Endothelial cell of umbilical vein (primary cell): ENCODE measurements at regions not wholly inside any gene's neighbourhood (a gene's known extent, or its start where the extent isn't known, plus 50 kb on each side); places are given as distances from the start of the nearest gene placed in this dataset.

Source experiments
- BruUV-seq: library from RNA; stranded (reverse); fragments of 400-500 nt; replicated peaks from 2 replicates; lab custom pipeline; 2021; lab: Mats Ljungman, UMichigan
- CTCF ChIA-PET: fragments of 300-600, 350-600 bp; sonication (Branson Sonifier 250); formaldehyde crosslinking; loops from one replicate; lab custom pipeline; 2021; ENCODE audit warnings: antibody characterized with exemption, inconsistent platforms; lab: Charles Lee
- POLR2A ChIA-PET: fragments of 300-600, 350-600 bp; sonication (Branson Sonifier 250); formaldehyde crosslinking; loops from one replicate; lab custom pipeline; 2021; ENCODE audit warnings: antibody characterized with exemption, inconsistent platforms; lab: Charles Lee
- DNase-seq: peaks from one replicate; pipeline ENCODE4 v3.0.0-alpha.2; 2011; ENCODE audit warnings: low read depth, low spot score
- FAIRE-seq: peaks from 2 replicates; lab custom pipeline; 2011; peaks lifted over from hg19 to GRCh38; lab: Jason Lieb, UNC
- H2AFZ ChIP-seq: 2 replicates; pipeline ENCODE4 v1.6.0; 2012; ENCODE audit warnings: low read depth, low read length, control low read depth, inconsistent platforms
- H3K27ac ChIP-seq: 2 replicates; pipeline ENCODE4 v1.5.1; 2011; ENCODE audit warnings: low read depth, mild to moderate bottlenecking, control low read depth, low read length, moderate library complexity; ENCODE audit not compliant: insufficient read depth
- H3K27me3 ChIP-seq, 2 experiments: 2 replicates each; pipeline versions ENCODE4 v1.6.0 to v1.6.1; 2011; ENCODE audit warnings: low read length in 2 of 2, mixed read lengths in 1 of 2; ENCODE audit not compliant: control insufficient read depth in 2 of 2, insufficient read depth in 2 of 2
- H3K36me3 ChIP-seq, 2 experiments: 2 replicates in 1 of 2; 3 replicates in 1 of 2; pipeline ENCODE4 v1.5.1; 2011; ENCODE audit warnings: low read length in 2 of 2, mild to moderate bottlenecking in 1 of 2, moderate library complexity in 1 of 2; ENCODE audit not compliant: control insufficient read depth in 2 of 2, insufficient read depth in 2 of 2; ENCODE audit errors: extremely low read depth in 1 of 2
- H3K4me1 ChIP-seq: 3 replicates; pipeline ENCODE4 v1.5.1; 2011; ENCODE audit warnings: mild to moderate bottlenecking, low read length; ENCODE audit not compliant: control insufficient read depth, insufficient read depth; ENCODE audit errors: extremely low read depth
- H3K4me2 ChIP-seq: 2 replicates; pipeline ENCODE4 v1.6.1; 2011; ENCODE audit warnings: low read length, control low read depth, mixed read lengths; ENCODE audit not compliant: insufficient read depth
- H3K4me3 ChIP-seq, 3 experiments: fragments of 200-600 bp in 1 of 3; sonication (generic), shearing (Covaris generic) in 1 of 3; replicated peaks in 1 of 3; 2 replicates each; pipeline ENCODE4 v1.5.1; 2011 to 2016; ENCODE audit warnings: control low read depth in 3 of 3, low read length in 3 of 3, mild to moderate bottlenecking in 2 of 3, inconsistent platforms in 1 of 3, low read depth in 1 of 3, moderate library complexity in 1 of 3; ENCODE audit not compliant: insufficient read depth in 1 of 3
- H3K79me2 ChIP-seq: 2 replicates; pipeline ENCODE4 v1.6.0; 2012; ENCODE audit warnings: low read length, inconsistent platforms; ENCODE audit not compliant: control insufficient read depth, insufficient read depth
- H3K9ac ChIP-seq: replicated peaks from 2 replicates; pipeline ENCODE3; 2011; ENCODE audit warnings: low read length, control low read depth; ENCODE audit not compliant: insufficient read depth; ENCODE audit errors: extremely low read depth
- H3K9me1 ChIP-seq: replicated peaks from 3 replicates; pipeline ENCODE4 v1.6.0; 2011; ENCODE audit warnings: mild to moderate bottlenecking, low read length; ENCODE audit not compliant: control insufficient read depth, insufficient read depth; ENCODE audit errors: extremely low read depth
- H3K9me3 ChIP-seq: replicated peaks from 2 replicates; pipeline ENCODE4 v1.5.1; 2012; ENCODE audit warnings: low read length, inconsistent platforms; ENCODE audit not compliant: control insufficient read depth, insufficient read depth
- H4K20me1 ChIP-seq: replicated peaks from 2 replicates; pipeline ENCODE3; 2011; ENCODE audit warnings: mild to moderate bottlenecking, low read length; ENCODE audit not compliant: control insufficient read depth, insufficient read depth; ENCODE audit errors: extremely low read depth
- EZH2 ChIP-seq: IDR thresholded peaks from 2 replicates; pipeline ENCODE4 v1.6.1; 2012; ENCODE audit warnings: borderline replicate concordance, low read depth, mild to moderate bottlenecking, moderate library complexity, low read length, inconsistent platforms; ENCODE audit not compliant: severe bottlenecking
- FOS ChIP-seq: IDR thresholded peaks from 2 replicates; pipeline ENCODE4 v1.6.1; 2011; ENCODE audit warnings: mild to moderate bottlenecking, low read length, moderate library complexity, borderline replicate concordance; ENCODE audit not compliant: insufficient read depth
- GATA2 ChIP-seq: IDR thresholded peaks from 2 replicates; pipeline ENCODE4 v1.7.0; 2011; ENCODE audit warnings: low read depth, mild to moderate bottlenecking, moderate library complexity, mixed read lengths, low read length; ENCODE audit not compliant: insufficient read length, insufficient read depth
- JUN ChIP-seq: IDR thresholded peaks from 2 replicates; pipeline ENCODE4 v1.6.1; 2011; ENCODE audit warnings: borderline replicate concordance, low read depth; ENCODE audit not compliant: insufficient read length, insufficient read depth
- MYC ChIP-seq: IDR thresholded peaks from one replicate; pipeline ENCODE4 v1.6.1; 2011; ENCODE audit warnings: mild to moderate bottlenecking, low read depth, low read length
- POLR2A ChIP-seq: IDR thresholded peaks from 2 replicates; pipeline ENCODE4 v1.6.1; 2012; ENCODE audit warnings: low read depth, mild to moderate bottlenecking, control low read depth, low read length
- POLR2AphosphoS5 ChIP-seq: IDR thresholded peaks from 2 replicates; pipeline ENCODE4 v1.6.1; 2012; ENCODE audit warnings: low read depth, mild to moderate bottlenecking, control low read depth, low read length, moderate library complexity; ENCODE audit not compliant: insufficient read depth
- dilution Hi-C: fragments of 300-500 bp; cut with MboI; formaldehyde crosslinking; loops from one replicate; pipeline ENCODE4 v1.15.0; 2019; ENCODE audit warnings: low sequenced_read_pairs; ENCODE audit not compliant: extremely low pct_ligation_motif_present
- intact Hi-C: fragments of 100-400 bp; cut with micrococcal nuclease; formaldehyde crosslinking; loops from one replicate; pipeline ENCODE4 v1.10.0; 2022
- TF ChIP-seq, protein P1 (sequence below): IDR thresholded peaks from 2 replicates; pipeline ENCODE4 v1.6.1; 2011; ENCODE audit not compliant: insufficient read depth, insufficient read length
- TF ChIP-seq, protein P2 (sequence below), 2 donors: IDR thresholded peaks; 1 replicate in 1 of 2; 2 replicates in 1 of 2; pipeline ENCODE4 v1.5.1; 2011; ENCODE audit warnings: low read length in 2 of 2, mild to moderate bottlenecking in 2 of 2, moderate library complexity in 2 of 2, control low read depth in 1 of 2, inconsistent platforms in 1 of 2, low read depth in 1 of 2; ENCODE audit not compliant: insufficient read depth in 1 of 2; ENCODE audit errors: extremely low read depth in 1 of 2

DNA sequence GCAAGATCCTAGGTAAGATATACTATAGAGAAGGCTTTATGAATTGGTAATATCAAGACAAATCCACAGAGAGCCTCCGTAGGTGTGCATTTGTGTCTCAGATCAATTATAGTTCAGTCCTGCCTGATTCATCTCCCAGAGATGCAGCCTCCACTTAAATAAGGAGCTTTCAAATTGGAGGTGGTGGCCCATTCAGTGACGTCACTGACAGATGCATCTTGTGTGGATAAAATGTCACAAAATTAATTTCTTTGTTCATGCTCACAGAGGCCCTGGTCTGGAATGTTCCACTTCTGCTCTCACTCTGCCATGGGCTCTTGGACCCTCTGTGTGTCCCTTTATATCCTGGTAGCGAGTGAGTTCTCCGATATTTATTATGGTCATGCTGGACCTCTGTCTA, 157.1 kb upstream of the PRSS58 start:
- no peaks in the 10 kb centered on the region for H3K4me1 ChIP-seq
- H3K4me3 ChIP-seq = no peak overlapping the region
- DNase-seq (no peak), FAIRE-seq (no peak)
- H3K27ac ChIP-seq = no peak overlapping the region
- H3K4me2 ChIP-seq = no peak overlapping the region
- H3K9me3 ChIP-seq = no peaks in the 10 kb centered on the region
- H4K20me1 ChIP-seq = no peaks in the 10 kb centered on the region
- intact Hi-C loops (loop anchor here (5.0 kb wide), 1 partner anchor 67 kb away; no protein-coding TSS in a partner anchor), dilution Hi-C loops (no loop called here)
- TF ChIP-seq JUN = no peak
- H3K9ac ChIP-seq = no peak overlapping the region
- no peaks in the 10 kb centered on the region for H3K36me3 ChIP-seq
- H3K79me2 ChIP-seq = no peaks in the 10 kb centered on the region
- H2AFZ ChIP-seq = no peak overlapping the region
- ChIA-PET CTCF (interaction anchor here (0.6 to 4.5 kb wide), 7 partner anchors 8 to 101 kb away, joined by 3 to 15 read pairs (median 5); no protein-coding TSS in a partner anchor), POLR2A (no interaction called here)
- H3K27me3 ChIP-seq = peaks cover 0 to 5% of the 10 kb centered on the region in 2 experiments
- BruUV-seq = no TSS peak
- no peaks in the 10 kb centered on the region for H3K9me1 ChIP-seq

- BruUV-seq = no TSS peak
- Histone ChIP-seq H2AFZ (no peak overlapping the region), H3K4me2 (no peak overlapping the region), H3K27ac (no peak overlapping the region), H3K9ac (no peak overlapping the region), H3K27me3 (peaks cover 0 to 5% of the 10 kb centered on the region in 2 experiments), H4K20me1 (no peaks in the 10 kb centered on the region), H3K9me1 (no peaks in the 10 kb centered on the region), H3K79me2 (no peaks in the 10 kb centered on the region), H3K4me3 (no peak overlapping the region), H3K36me3 (no peaks in the 10 kb centered on the region), H3K9me3 (no peaks in the 10 kb centered on the region), H3K4me1 (no peaks in the 10 kb centered on the region)
- TF ChIP-seq, protein P1, sequence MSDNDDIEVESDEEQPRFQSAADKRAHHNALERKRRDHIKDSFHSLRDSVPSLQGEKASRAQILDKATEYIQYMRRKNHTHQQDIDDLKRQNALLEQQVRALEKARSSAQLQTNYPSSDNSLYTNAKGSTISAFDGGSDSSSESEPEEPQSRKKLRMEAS = no peak
- no peak for TF ChIP-seq EZH2
- no peak for TF ChIP-seq JUN
- TF ChIP-seq GATA2 = no peak
- no peak for TF ChIP-seq MYC
- TF ChIP-seq FOS = no peak
- no peak for TF ChIP-seq POLR2A
- TF ChIP-seq, protein P2, sequence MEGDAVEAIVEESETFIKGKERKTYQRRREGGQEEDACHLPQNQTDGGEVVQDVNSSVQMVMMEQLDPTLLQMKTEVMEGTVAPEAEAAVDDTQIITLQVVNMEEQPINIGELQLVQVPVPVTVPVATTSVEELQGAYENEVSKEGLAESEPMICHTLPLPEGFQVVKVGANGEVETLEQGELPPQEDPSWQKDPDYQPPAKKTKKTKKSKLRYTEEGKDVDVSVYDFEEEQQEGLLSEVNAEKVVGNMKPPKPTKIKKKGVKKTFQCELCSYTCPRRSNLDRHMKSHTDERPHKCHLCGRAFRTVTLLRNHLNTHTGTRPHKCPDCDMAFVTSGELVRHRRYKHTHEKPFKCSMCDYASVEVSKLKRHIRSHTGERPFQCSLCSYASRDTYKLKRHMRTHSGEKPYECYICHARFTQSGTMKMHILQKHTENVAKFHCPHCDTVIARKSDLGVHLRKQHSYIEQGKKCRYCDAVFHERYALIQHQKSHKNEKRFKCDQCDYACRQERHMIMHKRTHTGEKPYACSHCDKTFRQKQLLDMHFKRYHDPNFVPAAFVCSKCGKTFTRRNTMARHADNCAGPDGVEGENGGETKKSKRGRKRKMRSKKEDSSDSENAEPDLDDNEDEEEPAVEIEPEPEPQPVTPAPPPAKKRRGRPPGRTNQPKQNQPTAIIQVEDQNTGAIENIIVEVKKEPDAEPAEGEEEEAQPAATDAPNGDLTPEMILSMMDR (IDR thresholded peaks at IDR 0.05; ENCODE audit: extremely low read depth in 1 of 2, insufficient read depth in 1 of 2, low read depth in 1 of 2, low read length in 2 of 2) = no peak
- no peak for TF ChIP-seq POLR2AphosphoS5
- DNase-seq = no peak
- ChIA-PET CTCF (interaction anchor here (1.4 to 4.5 kb wide), 7 partner anchors 9 to 102 kb away, joined by 4 to 15 read pairs (median 6); no protein-coding TSS in a partner anchor), POLR2A (no interaction called here)
- FAIRE-seq = no peak
- dilution Hi-C loops = no loop called here
- intact Hi-C loops = loop anchor here (5.0 kb wide), 1 partner anchor 68 kb away; no protein-coding TSS in a partner anchor
These were observed 156.3 kb upstream of the PRSS58 start for GRCh38 chr7:142414135-142414534.
